Liver (tissue), 8 donors: ENCODE measurements at regions not wholly inside any gene's neighbourhood (a gene's known extent, or its start where the extent isn't known, plus 50 kb on each side); places are given as distances from the start of the nearest gene placed in this dataset.

Experiments
- DNase-seq: peaks from one replicate; pipeline ENCODE4 v3.0.0-alpha.2; 2017; ENCODE audit warnings: low spot score
- H3K27ac ChIP-seq, 2 donors: one replicate each; pipeline ENCODE4 v1.7.0; 2013; ENCODE audit warnings: inconsistent platforms in 2 of 2, low read length in 2 of 2, control low read depth in 1 of 2, low read depth in 1 of 2, mild to moderate bottlenecking in 1 of 2
- H3K27me3 ChIP-seq, 4 donors: one replicate each; pipeline versions ENCODE4 v1.6.1 to v1.7.0; 2013; ENCODE audit warnings: low read length in 3 of 4, inconsistent platforms in 1 of 4, mild to moderate bottlenecking in 1 of 4, moderate library complexity in 1 of 4; ENCODE audit not compliant: control insufficient read depth in 4 of 4, insufficient read depth in 4 of 4
- H3K36me3 ChIP-seq, 4 donors: one replicate each; pipeline versions ENCODE4 v1.6.1 to v1.7.0; 2013; ENCODE audit warnings: low read length in 3 of 4, mild to moderate bottlenecking in 3 of 4, low read depth in 1 of 4, moderate library complexity in 1 of 4; ENCODE audit not compliant: control insufficient read depth in 4 of 4, insufficient read depth in 3 of 4
- H3K4me1 ChIP-seq, 4 donors: one replicate each; pipeline versions ENCODE4 v1.6.1 to v1.7.0; 2013; ENCODE audit warnings: low read length in 3 of 4, mild to moderate bottlenecking in 3 of 4, moderate library complexity in 1 of 4; ENCODE audit not compliant: control insufficient read depth in 4 of 4, insufficient read depth in 4 of 4
- H3K4me3 ChIP-seq, 3 donors: one replicate each; pipeline versions ENCODE4 v1.6.1 to v1.7.0; 2013; ENCODE audit warnings: low read length in 3 of 3, control low read depth in 1 of 3, low read depth in 1 of 3, mild to moderate bottlenecking in 1 of 3
- H3K9ac ChIP-seq, 2 donors: one replicate each; pipeline ENCODE4 v1.7.0; 2013; ENCODE audit warnings: low read length in 2 of 2, mild to moderate bottlenecking in 2 of 2, moderate library complexity in 2 of 2, control low read depth in 1 of 2, low read depth in 1 of 2
- H3K9me3 ChIP-seq, 4 donors: one replicate each; pipeline versions ENCODE4 v1.6.1 to v1.7.0; 2013; ENCODE audit warnings: low read length in 3 of 4; ENCODE audit not compliant: control insufficient read depth in 4 of 4
- CTCF ChIP-seq: fragments of 150-350 bp; IDR thresholded peaks from 2 replicates; pipeline ENCODE4 v1.5.1; 2017; ENCODE audit warnings: improper control_type of control experiment, low read depth, low read length; ENCODE audit not compliant: missing input control
- EGR1 ChIP-seq, 2 donors: IDR thresholded peaks; 2 replicates each; pipeline ENCODE4 v1.6.1; 2016 to 2018; ENCODE audit warnings: antibody characterized with exemption in 2 of 2, low read depth in 2 of 2
- FOXA1 ChIP-seq: IDR thresholded peaks from 2 replicates; pipeline ENCODE4 v1.6.1; 2016; ENCODE audit warnings: antibody characterized with exemption
- FOXA2 ChIP-seq: IDR thresholded peaks from 2 replicates; pipeline ENCODE4 v1.6.1; 2016; ENCODE audit warnings: antibody characterized with exemption
- GABPA ChIP-seq, 2 donors: IDR thresholded peaks in 1 of 2; conservative IDR thresholded peaks in 1 of 2; 2 replicates each; pipeline ENCODE4 v1.6.1; 2016; ENCODE audit warnings: antibody characterized with exemption in 2 of 2, mild to moderate bottlenecking in 1 of 2, moderate library complexity in 1 of 2
- HNF4A ChIP-seq, 2 donors: conservative IDR thresholded peaks; 2 replicates each; pipeline ENCODE4 v1.6.1; 2016; ENCODE audit warnings: antibody characterized with exemption in 2 of 2, mild to moderate bottlenecking in 2 of 2
- HNF4G ChIP-seq: IDR thresholded peaks from 2 replicates; pipeline ENCODE4 v1.6.1; 2016; ENCODE audit warnings: antibody characterized with exemption
- MAX ChIP-seq: IDR thresholded peaks from 2 replicates; pipeline ENCODE4 v1.6.1; 2016; ENCODE audit warnings: antibody characterized with exemption
- NR2F2 ChIP-seq: IDR thresholded peaks from 2 replicates; pipeline ENCODE4 v1.6.1; 2016; ENCODE audit warnings: antibody characterized with exemption
- RAD21 ChIP-seq, 2 donors: IDR thresholded peaks; 2 replicates each; pipeline ENCODE4 v1.6.1; 2016; ENCODE audit warnings: antibody characterized with exemption in 2 of 2, mild to moderate bottlenecking in 2 of 2
- RXRA ChIP-seq, 2 donors: IDR thresholded peaks; 2 replicates each; pipeline ENCODE4 v1.6.1; 2017 to 2018; ENCODE audit warnings: antibody characterized with exemption in 2 of 2, mild to moderate bottlenecking in 1 of 2
- SP1 ChIP-seq: IDR thresholded peaks from 2 replicates; pipeline ENCODE4 v1.6.1; 2018; ENCODE audit warnings: antibody characterized with exemption, mild to moderate bottlenecking
- TAF1 ChIP-seq: conservative IDR thresholded peaks from 2 replicates; pipeline ENCODE4 v1.6.1; 2016; ENCODE audit warnings: antibody characterized with exemption, mild to moderate bottlenecking
- YY1 ChIP-seq: IDR thresholded peaks from 2 replicates; pipeline ENCODE4 v1.6.1; 2016; ENCODE audit warnings: antibody characterized with exemption, mild to moderate bottlenecking
- ZBTB33 ChIP-seq: IDR thresholded peaks from 2 replicates; pipeline ENCODE4 v1.6.1; 2016; ENCODE audit warnings: antibody characterized with exemption
- WGBS: extraction: QIAGEN DNeasy Blood & Tissue Kit; methylation state at CpG from one replicate; pipeline ENCODE4 v1.1.7; 2013; 5-methylcytosine and 5-hydroxymethylcytosine counted together
- TF ChIP-seq, protein P1 (sequence below): IDR thresholded peaks from 2 replicates; pipeline ENCODE4 v1.6.1; 2016; ENCODE audit warnings: antibody characterized with exemption
- donor health status: healthy.
- donor health status: healthy.
- donor health status: healthy.
- donor health status: healthy.
- donor health status: healthy.

DNA sequence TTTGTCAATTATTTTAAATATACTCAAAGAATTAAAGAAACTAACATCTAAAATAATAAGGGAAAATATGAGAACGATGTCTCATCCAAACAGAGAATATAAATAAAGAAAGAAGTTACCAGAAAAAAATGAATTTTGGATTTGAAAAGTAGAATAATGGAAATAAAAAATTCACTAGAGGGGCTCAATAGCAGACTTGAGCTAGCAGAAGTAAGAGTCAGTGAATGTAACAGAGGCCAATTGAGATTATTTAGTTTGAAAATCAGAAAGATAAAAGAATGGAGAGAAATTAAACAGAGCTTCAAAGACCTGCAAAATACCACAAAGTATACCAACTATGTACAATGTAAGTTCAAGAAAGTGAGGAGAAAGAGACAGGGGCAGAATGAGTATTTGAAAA, 333.6 kb downstream of the GPD2 start:
- Histone ChIP-seq H3K9me3 (peaks cover 0 to 2% (median 0%) of the 10 kb centered on the region in 4 donors), H3K36me3 (no peaks in the 10 kb centered on the region), H3K27ac (no peak overlapping the region), H3K4me1 (no peaks in the 10 kb centered on the region), H3K4me3 (no peak overlapping the region), H3K27me3 (no peaks in the 10 kb centered on the region), H3K9ac (no peak overlapping the region)
- DNase-seq = no peak
- TF ChIP-seq TAF1 (no peak), NR2F2 (no peak), CTCF (no peak), HNF4G (no peak), RAD21 (IDR thresholded peaks at IDR 0.05) (no peak), ZBTB33 (no peak)
- 74% methylated on average over 1 of the region's 1 CpG for WGBS

DNA sequence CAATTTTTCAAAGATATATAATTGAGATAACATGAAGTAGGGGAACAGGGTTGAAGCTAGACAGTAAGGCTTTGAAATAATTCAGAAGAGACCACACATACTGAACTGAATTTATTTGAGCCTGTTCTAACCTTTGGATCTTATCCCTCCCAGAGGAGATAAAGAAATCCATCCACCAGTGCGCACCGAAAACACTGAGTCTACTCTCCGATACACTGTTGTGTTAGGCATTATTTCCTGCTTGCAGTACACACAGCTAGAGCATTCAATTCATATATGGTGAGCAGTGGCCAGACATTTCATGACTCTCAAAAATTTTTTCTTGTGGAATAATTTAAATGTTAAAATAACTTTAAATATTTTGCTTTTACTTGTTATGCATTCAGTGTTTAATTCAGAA, 342.7 kb downstream of the GPD2 start:
- Histone ChIP-seq H3K27ac (peak overlapping the region; percentile 85 to 88), H3K27me3 (no peaks in the 10 kb centered on the region), H3K4me1 (peaks cover 2 to 16% (median 12%) of the 10 kb centered on the region in 4 donors), H3K4me3 (no peak overlapping the region), H3K9me3 (no peaks in the 10 kb centered on the region), H3K9ac (no peak overlapping the region), H3K36me3 (no peaks in the 10 kb centered on the region)
- WGBS = 30% methylated on average over 3 of the region's 3 CpGs
- DNase-seq = no peak
- TF ChIP-seq HNF4A (conservative IDR thresholded peaks at IDR 0.05) (no peak), RAD21 (IDR thresholded peaks at IDR 0.05) (no peak), NR2F2 (no peak), ZBTB33 (no peak), CTCF (no peak), EGR1 (IDR thresholded peaks at IDR 0.05; ENCODE audit: low read depth in 2 of 2) (no peak), FOXA2 (no peak), MAX (no peak), FOXA1 (no peak), RXRA (IDR thresholded peaks at IDR 0.05) (no peak), GABPA (IDR thresholded peaks at IDR 0.05 in 1 of 2, conservative IDR thresholded peaks at IDR 0.05 in 1 of 2) (no peak), TAF1 (no peak), SP1 (no peak), YY1 (no peak)
- TF ChIP-seq, protein P1, sequence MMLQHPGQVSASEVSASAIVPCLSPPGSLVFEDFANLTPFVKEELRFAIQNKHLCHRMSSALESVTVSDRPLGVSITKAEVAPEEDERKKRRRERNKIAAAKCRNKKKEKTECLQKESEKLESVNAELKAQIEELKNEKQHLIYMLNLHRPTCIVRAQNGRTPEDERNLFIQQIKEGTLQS = no peak
